Left renal pelvis (tissue), 4 donors: ENCODE measurements at regions not wholly inside any gene's neighbourhood (a gene's known extent, or its start where the extent isn't known, plus 50 kb on each side); places are given as distances from the start of the nearest gene placed in this dataset.
A peak's percentile ranks its signal among the peaks of the same experiment; 100 is the strongest.
"Not testable (repeated sequence)": the region's sequence is repeated elsewhere in the genome, so short reads cannot be mapped to it uniquely, and the experiment has no call there.

Experiments used
- DNase-seq, 4 donors: peaks; one replicate each; pipeline ENCODE4 v3.0.0-alpha.2; 2013; ENCODE audit warnings: low read depth in 4 of 4, low spot score in 3 of 4

- no peak for DNase-seq
These were observed 246.7 kb downstream of the SHOX2 start for GRCh38 chr3:157859541-157859940.

GRCh38 chr3:157858821-157859220, 247.4 kb downstream of the SHOX2 start:
- no peak for DNase-seq

GRCh38 chr3:157857440-157857839, 248.8 kb downstream of the SHOX2 start:
- no peak for DNase-seq

GRCh38 chr3:157856078-157856939, 249.9 kb downstream of the SHOX2 start:
- peak in 2 of 4 donors; percentile 29 to 33 for DNase-seq

- DNase-seq, result not testable (repeated sequence)
These were observed 260.4 kb downstream of the SHOX2 start for GRCh38 chr3:157845839-157846238.

- no peak for DNase-seq
These were observed 261.2 kb downstream of the SHOX2 start for GRCh38 chr3:157844800-157845565.

GRCh38 chr3:157844216-157844615, 262.0 kb downstream of the SHOX2 start:
- DNase-seq, result no peak

GRCh38 chr3:157841029-157841428, 265.2 kb downstream of the SHOX2 start:
- DNase-seq, result no peak

GRCh38 chr3:157840564-157840963, 265.7 kb downstream of the SHOX2 start:
- DNase-seq, result no peak

GRCh38 chr3:157838457-157838856, 267.8 kb downstream of the SHOX2 start:
- DNase-seq, result no peak

- DNase-seq, result no peak
These were observed 268.9 kb downstream of the SHOX2 start for GRCh38 chr3:157837336-157837735.

- DNase-seq, result no peak
These were observed 270.2 kb downstream of the SHOX2 start for GRCh38 chr3:157836022-157836421.

GRCh38 chr3:157832588-157832987, 273.6 kb downstream of the SHOX2 start:
- DNase-seq, result no peak

- no peak for DNase-seq
These were observed 275.5 kb downstream of the SHOX2 start for GRCh38 chr3:157830556-157831236.

- DNase-seq, result no peak
These were observed 276.4 kb downstream of the SHOX2 start for GRCh38 chr3:157829786-157830185.

- no peak for DNase-seq
These were observed 281.9 kb downstream of the SHOX2 start for GRCh38 chr3:157824281-157824680.

GRCh38 chr3:157823050-157823449, 283.2 kb downstream of the SHOX2 start:
- DNase-seq, result no peak

- no peak for DNase-seq
These were observed 286.1 kb downstream of the SHOX2 start for GRCh38 chr3:157820157-157820517.

- DNase-seq, result no peak
These were observed 286.7 kb downstream of the SHOX2 start for GRCh38 chr3:157819270-157820156.

- no peak for DNase-seq
These were observed 289.3 kb downstream of the SHOX2 start for GRCh38 chr3:157816896-157817295.
